GM23338 (cell line): ENCODE measurements at regions not wholly inside any gene's neighbourhood (a gene's known extent, or its start where the extent isn't known, plus 50 kb on each side); places are given as distances from the start of the nearest gene placed in this dataset.

Experiments used
- ATAC-seq: fragments of 200-7000 bp; cut with Tn5 transposase; 3 replicates; pipeline ENCODE4 v1.9.1; 2020
- DNase-seq: peaks from one replicate; pipeline ENCODE4 v3.0.0-alpha.2; 2015; ENCODE audit warnings: low spot score
- H2AFZ ChIP-seq: fragments of 200-600 bp; sonication (generic); 2 replicates; pipeline ENCODE4 v1.8.0; 2016; ENCODE audit warnings: antibody characterized with exemption, mild to moderate bottlenecking, moderate library complexity
- H3F3A ChIP-seq: fragments of 200-600 bp; sonication (generic); replicated peaks from 2 replicates; pipeline ENCODE4 v1.8.0; 2017; ENCODE audit warnings: antibody characterized with exemption, mixed run types, low read depth
- H3K27ac ChIP-seq: fragments of 200-600 bp; sonication (generic); 2 replicates; pipeline ENCODE4 v1.6.1; 2016; ENCODE audit warnings: low read depth
- H3K27me3 ChIP-seq: fragments of 200-600 bp; sonication (generic); 2 replicates; pipeline ENCODE4 v1.8.0; 2016; ENCODE audit warnings: mild to moderate bottlenecking, mixed run types, moderate library complexity; ENCODE audit not compliant: insufficient read depth
- H3K36me3 ChIP-seq: fragments of 200-600 bp; sonication (generic); 2 replicates; pipeline ENCODE4 v1.8.0; 2016; ENCODE audit warnings: mild to moderate bottlenecking; ENCODE audit not compliant: insufficient read depth
- H3K4me1 ChIP-seq: fragments of 200-600 bp; sonication (generic); 2 replicates; pipeline ENCODE4 v1.8.0; 2016; ENCODE audit warnings: mild to moderate bottlenecking, moderate library complexity; ENCODE audit not compliant: insufficient read depth
- H3K4me2 ChIP-seq: fragments of 200-600 bp; sonication (generic); 2 replicates; pipeline ENCODE4 v1.7.1; 2017; ENCODE audit warnings: mixed run types
- H3K4me3 ChIP-seq: fragments of 200-600 bp; sonication (generic); 2 replicates; pipeline ENCODE4 v1.6.1; 2016; ENCODE audit warnings: mixed run types
- H3K79me2 ChIP-seq: fragments of 200-600 bp; sonication (generic); replicated peaks from 2 replicates; pipeline ENCODE4 v1.8.0; 2017; ENCODE audit warnings: mild to moderate bottlenecking; ENCODE audit not compliant: insufficient read depth
- H3K9me2 ChIP-seq: fragments of 200-600 bp; sonication (generic); 2 replicates; pipeline ENCODE4 v1.8.0; 2017; ENCODE audit not compliant: insufficient read depth
- H4K20me1 ChIP-seq: fragments of 200-600 bp; sonication (generic); replicated peaks from 2 replicates; pipeline ENCODE4 v1.8.0; 2017; ENCODE audit warnings: mild to moderate bottlenecking; ENCODE audit not compliant: insufficient read depth
- H3K27ac Mint-ChIP-seq: 2 replicates; pipeline ENCODE4 v1.8.0; 2020; ENCODE audit warnings: inconsistent platforms, mild to moderate bottlenecking, moderate library complexity, mixed read lengths
- H3K27me3 Mint-ChIP-seq: 3 replicates; pipeline ENCODE4 v1.8.0; 2022; ENCODE audit warnings: low read depth, mild to moderate bottlenecking, moderate library complexity, mixed read lengths, inconsistent platforms; ENCODE audit not compliant: insufficient read depth, poor library complexity
- H3K36me3 Mint-ChIP-seq: 3 replicates; pipeline ENCODE4 v1.8.0; 2021; ENCODE audit warnings: low read depth, mild to moderate bottlenecking, inconsistent platforms, moderate library complexity, mixed read lengths
- H3K4me1 Mint-ChIP-seq: 3 replicates; pipeline ENCODE4 v1.8.0; 2020; ENCODE audit warnings: mild to moderate bottlenecking, inconsistent platforms, mixed read lengths
- H3K4me3 Mint-ChIP-seq: 3 replicates; pipeline ENCODE4 v1.8.0; 2021; ENCODE audit warnings: moderate library complexity, mild to moderate bottlenecking, inconsistent platforms, mixed read lengths
- H3K9me3 Mint-ChIP-seq: 3 replicates; pipeline ENCODE4 v1.8.0; 2020; ENCODE audit warnings: moderate library complexity, mild to moderate bottlenecking, inconsistent platforms, mixed read lengths
- CREB1 ChIP-seq: fragments of 250-450 bp; sonication (Bioruptor Pico); IDR thresholded peaks from 2 replicates; pipeline ENCODE4 v1.5.0; 2020; ENCODE audit warnings: low read depth, mild to moderate bottlenecking, moderate library complexity
- EZH2 ChIP-seq: fragments of 200-600 bp; sonication (generic); IDR thresholded peaks from one replicate; pipeline ENCODE4 v1.8.0; 2017; ENCODE audit warnings: antibody characterized with exemption, mild to moderate bottlenecking, low read depth; ENCODE audit not compliant: unreplicated experiment
- JUNB ChIP-seq: IDR thresholded peaks from one replicate; pipeline ENCODE4 v1.6.1; 2016; ENCODE audit warnings: antibody characterized with exemption; ENCODE audit not compliant: unreplicated experiment
- ZNF114 ChIP-seq: fragments of 250-450 bp; sonication (Bioruptor Pico); IDR thresholded peaks from 2 replicates; pipeline ENCODE4 v1.5.0; 2020; ENCODE audit warnings: mild to moderate bottlenecking, moderate library complexity
- TF ChIP-seq, protein P1 (sequence below), 2 experiments: fragments of 200-600 bp in 1 of 2; sonication (generic) in 1 of 2; conservative IDR thresholded peaks; 2 replicates each; pipeline versions ENCODE4 v1.5.1 to v1.6.1; 2016 to 2017; ENCODE audit warnings: antibody characterized with exemption in 2 of 2, low read depth in 2 of 2, mild to moderate bottlenecking in 2 of 2, moderate library complexity in 1 of 2
- TF ChIP-seq, protein P2 (sequence below): fragments of 250-450 bp; sonication (Bioruptor Pico); IDR thresholded peaks from 2 replicates; pipeline ENCODE4 v1.5.0; 2020; ENCODE audit warnings: mild to moderate bottlenecking, moderate library complexity
- TF ChIP-seq, protein P3 (sequence below): IDR thresholded peaks from one replicate; pipeline ENCODE4 v1.6.1; 2018; ENCODE audit warnings: antibody characterized with exemption; ENCODE audit not compliant: unreplicated experiment
- TF ChIP-seq, protein P4 (sequence below): IDR thresholded peaks from 2 replicates; pipeline ENCODE4 v1.6.1; 2016; ENCODE audit warnings: antibody characterized with exemption

DNA sequence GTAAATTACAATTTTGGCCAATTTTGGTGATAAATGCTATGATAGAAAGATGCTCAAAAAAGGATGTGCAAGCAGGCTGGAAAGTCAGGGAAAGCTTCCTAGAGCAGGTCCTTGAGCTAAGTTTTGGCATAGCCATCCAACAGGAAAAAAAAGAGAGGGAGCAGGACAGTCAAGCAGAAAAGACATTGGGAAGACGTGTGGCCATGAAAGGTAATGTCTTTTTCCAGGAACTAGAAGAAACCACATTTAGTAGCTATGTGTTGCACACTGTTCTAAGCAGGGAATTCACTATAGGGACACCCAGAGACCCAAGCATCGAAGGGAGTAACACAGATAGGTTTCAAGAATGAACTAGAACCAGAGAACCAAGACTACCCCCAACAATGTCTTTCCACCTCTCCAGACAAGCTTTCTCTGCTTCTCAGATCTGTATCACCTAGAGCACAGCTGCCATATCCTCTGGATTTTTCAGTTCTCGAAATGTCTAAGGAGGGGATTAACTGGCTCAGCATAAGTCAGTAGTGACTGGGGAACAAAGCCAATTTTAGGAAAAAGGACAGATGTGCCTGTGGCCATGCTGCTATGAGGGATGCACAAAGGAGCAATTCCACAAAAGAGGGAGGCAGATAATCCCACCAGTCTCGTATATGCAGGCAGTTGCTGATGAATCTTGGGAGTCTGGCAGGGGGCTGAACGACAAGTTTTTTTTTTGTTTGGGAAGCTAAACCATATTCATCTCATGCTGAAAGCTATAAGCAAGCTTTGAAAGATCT lies 97.1 kb upstream of the DAB1 start (continued):
- TF ChIP-seq, protein P1, sequence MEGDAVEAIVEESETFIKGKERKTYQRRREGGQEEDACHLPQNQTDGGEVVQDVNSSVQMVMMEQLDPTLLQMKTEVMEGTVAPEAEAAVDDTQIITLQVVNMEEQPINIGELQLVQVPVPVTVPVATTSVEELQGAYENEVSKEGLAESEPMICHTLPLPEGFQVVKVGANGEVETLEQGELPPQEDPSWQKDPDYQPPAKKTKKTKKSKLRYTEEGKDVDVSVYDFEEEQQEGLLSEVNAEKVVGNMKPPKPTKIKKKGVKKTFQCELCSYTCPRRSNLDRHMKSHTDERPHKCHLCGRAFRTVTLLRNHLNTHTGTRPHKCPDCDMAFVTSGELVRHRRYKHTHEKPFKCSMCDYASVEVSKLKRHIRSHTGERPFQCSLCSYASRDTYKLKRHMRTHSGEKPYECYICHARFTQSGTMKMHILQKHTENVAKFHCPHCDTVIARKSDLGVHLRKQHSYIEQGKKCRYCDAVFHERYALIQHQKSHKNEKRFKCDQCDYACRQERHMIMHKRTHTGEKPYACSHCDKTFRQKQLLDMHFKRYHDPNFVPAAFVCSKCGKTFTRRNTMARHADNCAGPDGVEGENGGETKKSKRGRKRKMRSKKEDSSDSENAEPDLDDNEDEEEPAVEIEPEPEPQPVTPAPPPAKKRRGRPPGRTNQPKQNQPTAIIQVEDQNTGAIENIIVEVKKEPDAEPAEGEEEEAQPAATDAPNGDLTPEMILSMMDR (conservative IDR thresholded peaks at IDR 0.05; ENCODE audit: low read depth in 2 of 2): no peak
- TF ChIP-seq CREB1 (CRISPR knock-in tag): no peak

DNA sequence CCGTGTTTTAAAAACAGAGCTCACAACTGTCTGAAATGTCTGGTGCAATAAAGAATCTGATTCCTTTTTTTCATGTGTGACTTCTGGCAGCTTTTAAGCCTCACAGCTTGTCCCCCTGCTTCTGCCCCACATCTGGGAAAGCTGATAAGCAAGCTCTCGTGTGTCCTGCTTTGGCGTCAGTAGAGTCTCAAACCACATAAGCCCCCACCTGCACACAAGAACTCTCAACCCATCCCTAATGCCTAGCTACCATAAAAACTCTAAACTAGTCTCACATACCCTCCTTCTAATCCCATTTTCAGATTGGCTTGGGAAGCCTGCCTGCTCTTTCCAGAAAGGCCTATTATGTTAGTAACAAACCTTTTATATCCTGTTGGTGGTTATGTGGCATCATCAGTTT lies 94.6 kb upstream of the DAB1 start:
- no peaks in the 10 kb centered on the region for H3K27me3 ChIP-seq
- H3K9me2 ChIP-seq: no peaks in the 10 kb centered on the region; the same call in 1 of the 2 replicates
- Mint-ChIP-seq H3K4me1 (peaks cover 32% of the 10 kb centered on the region), H3K4me3 (no peak overlapping the region), H3K36me3 (no peaks in the 10 kb centered on the region), H3K27me3 (peaks cover 4% of the 10 kb centered on the region), H3K27ac (no peak overlapping the region), H3K9me3 (no peaks in the 10 kb centered on the region)
- no peaks in the 10 kb centered on the region for H3K79me2 ChIP-seq
- H3K4me1 ChIP-seq: peaks cover 29% of the 10 kb centered on the region
- H4K20me1 ChIP-seq: no peaks in the 10 kb centered on the region
- ATAC-seq (no peak), DNase-seq (no peak)
- no peak overlapping the region for H3K4me2 ChIP-seq
- no peaks in the 10 kb centered on the region for H3K36me3 ChIP-seq
- H2AFZ ChIP-seq: no peak overlapping the region
- no peak overlapping the region for H3K4me3 ChIP-seq
- H3F3A ChIP-seq: no peaks in the 10 kb centered on the region
- no peak overlapping the region for H3K27ac ChIP-seq
- TF ChIP-seq EZH2: no peak
- TF ChIP-seq ZNF114 (CRISPR knock-in tag): no peak
- TF ChIP-seq, protein P2, sequence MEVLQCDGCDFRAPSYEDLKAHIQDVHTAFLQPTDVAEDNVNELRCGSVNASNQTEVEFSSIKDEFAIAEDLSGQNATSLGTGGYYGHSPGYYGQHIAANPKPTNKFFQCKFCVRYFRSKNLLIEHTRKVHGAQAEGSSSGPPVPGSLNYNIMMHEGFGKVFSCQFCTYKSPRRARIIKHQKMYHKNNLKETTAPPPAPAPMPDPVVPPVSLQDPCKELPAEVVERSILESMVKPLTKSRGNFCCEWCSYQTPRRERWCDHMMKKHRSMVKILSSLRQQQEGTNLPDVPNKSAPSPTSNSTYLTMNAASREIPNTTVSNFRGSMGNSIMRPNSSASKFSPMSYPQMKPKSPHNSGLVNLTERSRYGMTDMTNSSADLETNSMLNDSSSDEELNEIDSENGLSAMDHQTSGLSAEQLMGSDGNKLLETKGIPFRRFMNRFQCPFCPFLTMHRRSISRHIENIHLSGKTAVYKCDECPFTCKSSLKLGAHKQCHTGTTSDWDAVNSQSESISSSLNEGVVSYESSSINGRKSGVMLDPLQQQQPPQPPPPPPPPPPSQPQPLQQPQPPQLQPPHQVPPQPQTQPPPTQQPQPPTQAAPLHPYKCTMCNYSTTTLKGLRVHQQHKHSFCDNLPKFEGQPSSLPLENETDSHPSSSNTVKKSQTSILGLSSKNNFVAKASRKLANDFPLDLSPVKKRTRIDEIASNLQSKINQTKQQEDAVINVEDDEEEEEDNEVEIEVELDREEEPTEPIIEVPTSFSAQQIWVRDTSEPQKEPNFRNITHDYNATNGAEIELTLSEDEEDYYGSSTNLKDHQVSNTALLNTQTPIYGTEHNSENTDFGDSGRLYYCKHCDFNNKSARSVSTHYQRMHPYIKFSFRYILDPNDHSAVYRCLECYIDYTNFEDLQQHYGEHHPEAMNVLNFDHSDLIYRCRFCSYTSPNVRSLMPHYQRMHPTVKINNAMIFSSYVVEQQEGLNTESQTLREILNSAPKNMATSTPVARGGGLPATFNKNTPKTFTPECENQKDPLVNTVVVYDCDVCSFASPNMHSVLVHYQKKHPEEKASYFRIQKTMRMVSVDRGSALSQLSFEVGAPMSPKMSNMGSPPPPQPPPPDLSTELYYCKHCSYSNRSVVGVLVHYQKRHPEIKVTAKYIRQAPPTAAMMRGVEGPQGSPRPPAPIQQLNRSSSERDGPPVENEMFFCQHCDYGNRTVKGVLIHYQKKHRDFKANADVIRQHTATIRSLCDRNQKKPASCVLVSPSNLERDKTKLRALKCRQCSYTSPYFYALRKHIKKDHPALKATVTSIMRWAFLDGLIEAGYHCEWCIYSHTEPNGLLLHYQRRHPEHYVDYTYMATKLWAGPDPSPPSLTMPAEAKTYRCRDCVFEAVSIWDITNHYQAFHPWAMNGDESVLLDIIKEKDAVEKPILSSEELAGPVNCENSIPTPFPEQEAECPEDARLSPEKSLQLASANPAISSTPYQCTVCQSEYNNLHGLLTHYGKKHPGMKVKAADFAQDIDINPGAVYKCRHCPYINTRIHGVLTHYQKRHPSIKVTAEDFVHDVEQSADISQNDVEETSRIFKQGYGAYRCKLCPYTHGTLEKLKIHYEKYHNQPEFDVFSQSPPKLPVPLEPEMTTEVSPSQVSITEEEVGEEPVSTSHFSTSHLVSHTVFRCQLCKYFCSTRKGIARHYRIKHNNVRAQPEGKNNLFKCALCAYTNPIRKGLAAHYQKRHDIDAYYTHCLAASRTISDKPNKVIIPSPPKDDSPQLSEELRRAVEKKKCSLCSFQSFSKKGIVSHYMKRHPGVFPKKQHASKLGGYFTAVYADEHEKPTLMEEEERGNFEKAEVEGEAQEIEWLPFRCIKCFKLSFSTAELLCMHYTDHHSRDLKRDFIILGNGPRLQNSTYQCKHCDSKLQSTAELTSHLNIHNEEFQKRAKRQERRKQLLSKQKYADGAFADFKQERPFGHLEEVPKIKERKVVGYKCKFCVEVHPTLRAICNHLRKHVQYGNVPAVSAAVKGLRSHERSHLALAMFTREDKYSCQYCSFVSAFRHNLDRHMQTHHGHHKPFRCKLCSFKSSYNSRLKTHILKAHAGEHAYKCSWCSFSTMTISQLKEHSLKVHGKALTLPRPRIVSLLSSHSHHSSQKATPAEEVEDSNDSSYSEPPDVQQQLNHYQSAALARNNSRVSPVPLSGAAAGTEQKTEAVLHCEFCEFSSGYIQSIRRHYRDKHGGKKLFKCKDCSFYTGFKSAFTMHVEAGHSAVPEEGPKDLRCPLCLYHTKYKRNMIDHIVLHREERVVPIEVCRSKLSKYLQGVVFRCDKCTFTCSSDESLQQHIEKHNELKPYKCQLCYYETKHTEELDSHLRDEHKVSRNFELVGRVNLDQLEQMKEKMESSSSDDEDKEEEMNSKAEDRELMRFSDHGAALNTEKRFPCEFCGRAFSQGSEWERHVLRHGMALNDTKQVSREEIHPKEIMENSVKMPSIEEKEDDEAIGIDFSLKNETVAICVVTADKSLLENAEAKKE (CRISPR knock-in tag): no peak
- TF ChIP-seq JUNB: no peak
- TF ChIP-seq, protein P1 (conservative IDR thresholded peaks at IDR 0.05; ENCODE audit: low read depth in 2 of 2): no peak
- TF ChIP-seq, protein P3, sequence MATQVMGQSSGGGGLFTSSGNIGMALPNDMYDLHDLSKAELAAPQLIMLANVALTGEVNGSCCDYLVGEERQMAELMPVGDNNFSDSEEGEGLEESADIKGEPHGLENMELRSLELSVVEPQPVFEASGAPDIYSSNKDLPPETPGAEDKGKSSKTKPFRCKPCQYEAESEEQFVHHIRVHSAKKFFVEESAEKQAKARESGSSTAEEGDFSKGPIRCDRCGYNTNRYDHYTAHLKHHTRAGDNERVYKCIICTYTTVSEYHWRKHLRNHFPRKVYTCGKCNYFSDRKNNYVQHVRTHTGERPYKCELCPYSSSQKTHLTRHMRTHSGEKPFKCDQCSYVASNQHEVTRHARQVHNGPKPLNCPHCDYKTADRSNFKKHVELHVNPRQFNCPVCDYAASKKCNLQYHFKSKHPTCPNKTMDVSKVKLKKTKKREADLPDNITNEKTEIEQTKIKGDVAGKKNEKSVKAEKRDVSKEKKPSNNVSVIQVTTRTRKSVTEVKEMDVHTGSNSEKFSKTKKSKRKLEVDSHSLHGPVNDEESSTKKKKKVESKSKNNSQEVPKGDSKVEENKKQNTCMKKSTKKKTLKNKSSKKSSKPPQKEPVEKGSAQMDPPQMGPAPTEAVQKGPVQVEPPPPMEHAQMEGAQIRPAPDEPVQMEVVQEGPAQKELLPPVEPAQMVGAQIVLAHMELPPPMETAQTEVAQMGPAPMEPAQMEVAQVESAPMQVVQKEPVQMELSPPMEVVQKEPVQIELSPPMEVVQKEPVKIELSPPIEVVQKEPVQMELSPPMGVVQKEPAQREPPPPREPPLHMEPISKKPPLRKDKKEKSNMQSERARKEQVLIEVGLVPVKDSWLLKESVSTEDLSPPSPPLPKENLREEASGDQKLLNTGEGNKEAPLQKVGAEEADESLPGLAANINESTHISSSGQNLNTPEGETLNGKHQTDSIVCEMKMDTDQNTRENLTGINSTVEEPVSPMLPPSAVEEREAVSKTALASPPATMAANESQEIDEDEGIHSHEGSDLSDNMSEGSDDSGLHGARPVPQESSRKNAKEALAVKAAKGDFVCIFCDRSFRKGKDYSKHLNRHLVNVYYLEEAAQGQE: no peak
- TF ChIP-seq CREB1 (CRISPR knock-in tag): no peak
- TF ChIP-seq, protein P4, sequence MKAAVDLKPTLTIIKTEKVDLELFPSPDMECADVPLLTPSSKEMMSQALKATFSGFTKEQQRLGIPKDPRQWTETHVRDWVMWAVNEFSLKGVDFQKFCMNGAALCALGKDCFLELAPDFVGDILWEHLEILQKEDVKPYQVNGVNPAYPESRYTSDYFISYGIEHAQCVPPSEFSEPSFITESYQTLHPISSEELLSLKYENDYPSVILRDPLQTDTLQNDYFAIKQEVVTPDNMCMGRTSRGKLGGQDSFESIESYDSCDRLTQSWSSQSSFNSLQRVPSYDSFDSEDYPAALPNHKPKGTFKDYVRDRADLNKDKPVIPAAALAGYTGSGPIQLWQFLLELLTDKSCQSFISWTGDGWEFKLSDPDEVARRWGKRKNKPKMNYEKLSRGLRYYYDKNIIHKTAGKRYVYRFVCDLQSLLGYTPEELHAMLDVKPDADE: no peak
